Neural progenitor cell (in vitro differentiated cells): ENCODE measurements at regions not wholly inside any gene's neighbourhood (a gene's known extent, or its start where the extent isn't known, plus 50 kb on each side); places are given as distances from the start of the nearest gene placed in this dataset.

ENCODE experiments used
- DNase-seq: peaks from one replicate; pipeline ENCODE4 v3.0.0-alpha.2; 2016; ENCODE audit warnings: low spot score
- H2AFZ ChIP-seq: fragments of 200-600 bp; sonication (generic); replicated peaks from 2 replicates; pipeline ENCODE4 v1.6.1; 2016; ENCODE audit warnings: antibody characterized with exemption
- H3F3A ChIP-seq: fragments of 200-600 bp; sonication (generic); 2 replicates; pipeline ENCODE4 v1.6.1; 2016; ENCODE audit warnings: antibody characterized with exemption, low read depth
- H3K27ac ChIP-seq: fragments of 200-600 bp; sonication (generic); 2 replicates; pipeline ENCODE4 v1.5.1; 2016; ENCODE audit warnings: mild to moderate bottlenecking
- H3K27me3 ChIP-seq: fragments of 200-600 bp; sonication (generic); 2 replicates; pipeline ENCODE4 v1.6.1; 2016; ENCODE audit warnings: mild to moderate bottlenecking, moderate library complexity
- H3K36me3 ChIP-seq: fragments of 200-600 bp; sonication (generic); 2 replicates; pipeline ENCODE4 v1.5.1; 2016
- H3K4me1 ChIP-seq: fragments of 200-600 bp; sonication (generic); 2 replicates; pipeline ENCODE4 v1.6.1; 2016; ENCODE audit warnings: mixed run types
- H3K4me2 ChIP-seq: fragments of 200-600 bp; sonication (generic); 2 replicates; pipeline ENCODE4 v1.6.1; 2016
- H3K4me3 ChIP-seq: fragments of 200-600 bp; sonication (generic); 2 replicates; pipeline ENCODE4 v1.5.1; 2016
- H3K79me2 ChIP-seq: fragments of 200-600 bp; sonication (generic); 2 replicates; pipeline ENCODE4 v1.6.1; 2016; ENCODE audit warnings: low read depth
- H3K9ac ChIP-seq: fragments of 200-600 bp; sonication (generic); 2 replicates; pipeline ENCODE4 v1.6.1; 2016
- H3K9me3 ChIP-seq: fragments of 200-600 bp; sonication (generic); 2 replicates; pipeline ENCODE4 v1.5.1; 2016; ENCODE audit warnings: low read depth
- H4K20me1 ChIP-seq: fragments of 200-600 bp; sonication (generic); 2 replicates; pipeline ENCODE4 v1.6.1; 2016; ENCODE audit warnings: low read depth
- H3K27ac Mint-ChIP-seq: 3 replicates; pipeline ENCODE4 v1.8.0; 2021; ENCODE audit warnings: mixed read lengths
- H3K27me3 Mint-ChIP-seq: 2 replicates; pipeline ENCODE4 v1.8.0; 2022; ENCODE audit warnings: low read depth, mild to moderate bottlenecking, inconsistent platforms, moderate library complexity, mixed read lengths; ENCODE audit not compliant: insufficient read depth
- H3K36me3 Mint-ChIP-seq: 3 replicates; pipeline ENCODE4 v1.8.0; 2021; ENCODE audit warnings: mixed read lengths
- H3K4me1 Mint-ChIP-seq: 3 replicates; pipeline ENCODE4 v1.8.0; 2021; ENCODE audit warnings: mixed read lengths
- H3K4me3 Mint-ChIP-seq: 3 replicates; pipeline ENCODE4 v1.8.0; 2021; ENCODE audit warnings: mild to moderate bottlenecking, moderate library complexity, mixed read lengths
- H3K9me3 Mint-ChIP-seq: 3 replicates; pipeline ENCODE4 v1.8.0; 2020; ENCODE audit warnings: mixed read lengths
- EZH2 ChIP-seq: fragments of 200-600 bp; sonication (generic); IDR thresholded peaks from 2 replicates; pipeline ENCODE4 v1.6.1; 2017; ENCODE audit warnings: antibody characterized with exemption, mild to moderate bottlenecking, moderate library complexity
- EZH2phosphoT487 ChIP-seq: fragments of 200-600 bp; sonication (generic); IDR thresholded peaks from 2 replicates; pipeline ENCODE4 v1.6.1; 2017; ENCODE audit warnings: antibody characterized with exemption
- TF ChIP-seq, protein P1 (sequence below): fragments of 200-600 bp; sonication (generic); IDR thresholded peaks from 2 replicates; pipeline ENCODE4 v1.5.1; 2017; ENCODE audit warnings: antibody characterized with exemption, mild to moderate bottlenecking

DNA sequence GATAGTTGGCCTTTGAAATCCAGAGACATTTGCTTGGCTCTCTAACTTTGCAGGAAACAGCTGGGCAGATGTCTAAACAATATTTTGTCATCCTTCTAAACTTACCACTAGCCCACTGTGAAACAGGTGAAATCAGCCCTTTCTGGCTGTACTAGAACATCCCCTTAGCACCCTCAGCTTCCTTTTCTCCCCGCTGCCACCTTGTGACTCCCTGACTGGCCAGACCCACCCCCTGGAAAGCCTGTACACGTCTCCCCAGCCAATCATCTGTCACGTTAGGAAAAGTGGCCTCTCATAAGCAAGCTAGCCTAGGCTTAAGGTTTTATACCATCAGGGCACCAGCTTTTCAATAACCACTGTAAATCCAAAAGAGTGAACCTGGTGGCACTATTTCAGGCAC is 88.6 kb upstream of the E2F3 start:
- no peaks in the 10 kb centered on the region for H3K36me3 Mint-ChIP-seq
- DNase-seq = no peak

DNA sequence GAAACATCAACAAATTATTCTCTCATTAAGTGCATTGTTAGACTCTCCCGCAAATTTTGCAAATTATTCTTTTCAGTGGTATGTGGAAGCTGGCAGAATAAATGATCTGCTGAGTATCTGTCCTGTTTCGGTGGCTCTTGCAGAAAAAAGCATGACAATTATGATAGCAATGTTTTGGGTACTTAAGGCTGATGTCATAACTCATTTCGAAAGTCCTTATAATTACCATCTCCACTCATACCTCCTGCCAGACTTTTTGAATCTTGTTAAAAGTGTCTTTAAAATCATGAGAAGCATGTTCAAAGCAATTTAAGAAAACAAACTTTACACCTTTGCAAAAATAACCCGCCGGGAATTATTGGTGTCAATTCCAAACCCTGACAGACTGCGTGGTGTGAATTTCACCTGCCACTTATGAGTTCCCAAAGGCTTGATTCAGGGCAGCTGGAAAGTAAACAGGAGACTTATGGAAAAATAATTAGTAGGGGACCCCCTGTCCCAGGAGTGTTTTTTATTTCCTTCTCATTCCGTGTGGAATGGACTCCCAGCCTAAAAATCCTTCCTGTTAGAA is 87.6 kb upstream of the E2F3 start:
- Mint-ChIP-seq H3K4me3 (no peak overlapping the region), H3K27ac (no peak overlapping the region), H3K4me1 (peaks cover 7% of the 10 kb centered on the region), H3K9me3 (peaks cover 5% of the 10 kb centered on the region), H3K36me3 (no peaks in the 10 kb centered on the region), H3K27me3 (no peaks in the 10 kb centered on the region)
- Histone ChIP-seq H3K79me2 (no peaks in the 10 kb centered on the region), H3K9me3 (no peaks in the 10 kb centered on the region), H3K27me3 (no peaks in the 10 kb centered on the region), H3F3A (no peaks in the 10 kb centered on the region), H3K36me3 (no peaks in the 10 kb centered on the region), H3K9ac (no peak overlapping the region), H3K4me2 (no peak overlapping the region), H3K4me1 (peaks cover 9% of the 10 kb centered on the region), H3K27ac (no peak overlapping the region), H3K4me3 (no peak overlapping the region), H2AFZ (no peak overlapping the region), H4K20me1 (no peaks in the 10 kb centered on the region)
- no peak for DNase-seq
- TF ChIP-seq EZH2 = no peak
- TF ChIP-seq, protein P1, sequence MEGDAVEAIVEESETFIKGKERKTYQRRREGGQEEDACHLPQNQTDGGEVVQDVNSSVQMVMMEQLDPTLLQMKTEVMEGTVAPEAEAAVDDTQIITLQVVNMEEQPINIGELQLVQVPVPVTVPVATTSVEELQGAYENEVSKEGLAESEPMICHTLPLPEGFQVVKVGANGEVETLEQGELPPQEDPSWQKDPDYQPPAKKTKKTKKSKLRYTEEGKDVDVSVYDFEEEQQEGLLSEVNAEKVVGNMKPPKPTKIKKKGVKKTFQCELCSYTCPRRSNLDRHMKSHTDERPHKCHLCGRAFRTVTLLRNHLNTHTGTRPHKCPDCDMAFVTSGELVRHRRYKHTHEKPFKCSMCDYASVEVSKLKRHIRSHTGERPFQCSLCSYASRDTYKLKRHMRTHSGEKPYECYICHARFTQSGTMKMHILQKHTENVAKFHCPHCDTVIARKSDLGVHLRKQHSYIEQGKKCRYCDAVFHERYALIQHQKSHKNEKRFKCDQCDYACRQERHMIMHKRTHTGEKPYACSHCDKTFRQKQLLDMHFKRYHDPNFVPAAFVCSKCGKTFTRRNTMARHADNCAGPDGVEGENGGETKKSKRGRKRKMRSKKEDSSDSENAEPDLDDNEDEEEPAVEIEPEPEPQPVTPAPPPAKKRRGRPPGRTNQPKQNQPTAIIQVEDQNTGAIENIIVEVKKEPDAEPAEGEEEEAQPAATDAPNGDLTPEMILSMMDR = no peak
- TF ChIP-seq EZH2phosphoT487 = no peak

More for the DNA sequence above, 88.6 kb upstream of the E2F3 start:
- no peak overlapping the region for H3K27ac ChIP-seq
- H3F3A ChIP-seq = no peaks in the 10 kb centered on the region
- no peaks in the 10 kb centered on the region for H3K27me3 Mint-ChIP-seq
- no peak overlapping the region for H3K9ac ChIP-seq
- no peaks in the 10 kb centered on the region for H3K9me3 ChIP-seq
- no peak overlapping the region for H3K27ac Mint-ChIP-seq
- no peaks in the 10 kb centered on the region for H3K36me3 ChIP-seq
- no peak overlapping the region for H2AFZ ChIP-seq
- no peak overlapping the region for H3K4me2 ChIP-seq
- H3K9me3 Mint-ChIP-seq = peaks cover under 1% of the 10 kb centered on the region
- H3K4me3 Mint-ChIP-seq = no peak overlapping the region
- no peaks in the 10 kb centered on the region for H4K20me1 ChIP-seq
- no peak for TF ChIP-seq EZH2phosphoT487
- TF ChIP-seq, protein P1 = no peak
- no peak for TF ChIP-seq EZH2
- H3K4me1 ChIP-seq = peaks cover 9% of the 10 kb centered on the region
- H3K27me3 ChIP-seq = no peaks in the 10 kb centered on the region
- no peaks in the 10 kb centered on the region for H3K79me2 ChIP-seq
- no peak overlapping the region for H3K4me3 ChIP-seq
- peaks cover 7% of the 10 kb centered on the region for H3K4me1 Mint-ChIP-seq

DNA sequence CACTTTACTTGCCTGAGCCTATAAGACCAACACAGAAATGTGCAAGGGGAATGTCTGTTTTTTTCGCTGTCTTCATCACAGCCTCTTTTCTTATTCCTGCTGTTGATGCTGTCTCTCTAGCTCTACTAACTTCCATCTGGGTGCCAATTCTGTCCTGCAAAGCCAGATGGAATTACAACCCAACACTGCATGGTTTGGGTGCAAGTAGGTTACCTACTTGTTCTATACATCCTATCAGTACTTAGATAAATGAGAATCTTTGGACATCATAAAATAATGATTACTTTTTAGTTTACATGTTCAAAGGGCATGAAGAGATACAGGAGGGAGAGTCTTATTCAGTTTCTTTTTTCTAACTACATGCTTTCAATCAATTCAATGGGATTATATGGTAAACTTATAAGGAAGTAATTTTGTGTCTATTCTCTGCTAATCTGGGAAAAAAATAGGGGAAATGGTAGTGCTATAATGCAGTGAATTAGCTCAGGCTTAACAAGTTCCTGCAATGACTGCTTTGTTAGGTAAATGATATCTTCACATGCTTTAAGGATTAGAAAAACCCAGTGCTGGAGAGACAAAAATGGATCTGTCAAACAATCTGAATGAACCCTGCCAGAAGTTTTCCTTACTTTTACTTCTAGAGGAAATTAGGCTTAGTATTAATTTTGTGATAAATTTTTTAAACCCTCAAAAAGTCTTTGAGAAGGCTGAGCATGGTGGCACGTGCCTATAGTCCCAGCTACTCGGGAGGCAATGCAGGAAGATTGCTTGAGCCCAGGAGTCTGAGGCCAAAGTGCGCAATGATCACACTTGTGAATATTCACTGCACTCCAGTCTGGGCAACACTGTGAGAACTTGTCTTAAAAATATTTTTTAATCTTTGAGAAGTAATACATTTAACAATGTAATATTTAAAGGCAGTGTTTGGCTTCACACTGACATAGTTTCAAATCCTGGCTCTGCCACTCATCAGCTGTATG is 86.5 kb upstream of the E2F3 start:
- Mint-ChIP-seq H3K27ac (no peak overlapping the region), H3K36me3 (no peaks in the 10 kb centered on the region), H3K4me3 (no peak overlapping the region), H3K9me3 (peaks cover 8% of the 10 kb centered on the region), H3K4me1 (peaks cover 7% of the 10 kb centered on the region), H3K27me3 (no peaks in the 10 kb centered on the region)
- no peaks in the 10 kb centered on the region for H4K20me1 ChIP-seq
- no peak overlapping the region for H3K9ac ChIP-seq
- no peak overlapping the region for H3K27ac ChIP-seq
- H3F3A ChIP-seq = no peaks in the 10 kb centered on the region
- no peak overlapping the region for H2AFZ ChIP-seq
- H3K27me3 ChIP-seq = no peaks in the 10 kb centered on the region
- no peak for DNase-seq
- peaks cover 9% of the 10 kb centered on the region for H3K4me1 ChIP-seq
- H3K9me3 ChIP-seq = no peaks in the 10 kb centered on the region
- TF ChIP-seq EZH2 (no peak), EZH2phosphoT487 (no peak)
- TF ChIP-seq, protein P1 = no peak
- H3K4me3 ChIP-seq = no peak overlapping the region
- H3K4me2 ChIP-seq = no peak overlapping the region
- H3K79me2 ChIP-seq = no peaks in the 10 kb centered on the region
- no peaks in the 10 kb centered on the region for H3K36me3 ChIP-seq
